GM19328 (cell line): ENCODE measurements at regions not wholly inside any gene's neighbourhood (a gene's known extent, or its start where the extent isn't known, plus 50 kb on each side); places are given as distances from the start of the nearest gene placed in this dataset.

Source experiments
- ATAC-seq: cut with Tn5 transposase; IDR thresholded peaks from one replicate; pipeline ENCODE4 v1.9.1; 2021; ENCODE audit warnings: mild to moderate bottlenecking, moderate library complexity; ENCODE audit not compliant: unreplicated experiment

DNA sequence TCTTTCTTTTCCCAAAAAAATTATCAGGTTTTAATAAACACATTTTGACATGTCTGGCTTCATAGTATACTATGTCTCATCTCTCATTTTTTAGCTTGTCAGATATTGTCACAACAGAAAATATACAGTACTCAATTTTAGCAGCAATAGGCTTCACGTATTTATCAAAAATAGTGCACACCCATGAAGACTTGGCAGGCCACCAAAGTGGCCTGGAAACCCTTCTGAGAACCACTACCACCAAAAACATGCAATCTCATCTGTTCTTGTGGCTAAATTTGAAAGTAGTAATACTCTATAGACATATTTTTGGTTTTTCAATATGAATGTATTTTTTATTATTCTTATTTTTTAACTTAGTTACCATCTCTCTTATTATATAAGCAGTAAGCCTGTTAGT is 1094.5 kb upstream of the LRRN3 start:
- ATAC-seq, result no peak

DNA sequence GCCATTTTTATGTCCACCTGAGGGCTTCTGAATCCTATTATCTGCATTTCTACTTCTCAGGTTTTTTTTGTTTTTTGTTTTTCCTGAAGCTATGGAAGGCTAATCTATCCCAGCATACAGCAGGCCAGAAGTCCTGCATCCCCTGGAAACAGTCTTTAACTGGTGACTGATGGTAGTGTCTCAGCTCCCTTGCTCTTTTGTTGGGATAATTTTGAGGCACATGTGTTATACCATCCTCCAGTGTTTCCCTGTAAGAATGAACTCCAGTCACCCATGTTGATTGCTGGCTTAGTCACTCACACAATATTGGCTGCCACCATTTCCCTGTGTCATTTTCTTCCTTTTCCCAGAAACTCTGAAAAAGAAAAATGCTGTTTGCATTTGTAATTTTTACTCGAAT is 1094.0 kb upstream of the LRRN3 start:
- no peak for ATAC-seq

DNA sequence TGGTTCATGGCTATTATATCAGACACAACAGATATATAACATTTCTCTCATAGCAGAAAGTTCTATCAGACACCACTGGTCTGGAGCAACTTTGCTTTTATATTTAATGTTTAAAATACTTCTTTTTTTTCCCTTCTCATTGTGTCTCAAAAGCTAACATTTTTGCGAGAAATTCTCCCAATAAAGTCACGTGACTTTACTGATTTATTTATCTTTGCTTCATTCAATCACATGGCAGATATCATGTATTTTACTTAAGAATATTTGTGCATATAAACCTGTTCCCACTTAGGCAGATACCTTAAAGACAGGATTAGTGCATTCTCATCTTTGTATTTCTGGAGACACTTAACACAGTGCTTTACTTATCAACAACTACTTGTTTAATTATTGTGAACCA is 1093.1 kb upstream of the LRRN3 start:
- ATAC-seq, result no peak

DNA sequence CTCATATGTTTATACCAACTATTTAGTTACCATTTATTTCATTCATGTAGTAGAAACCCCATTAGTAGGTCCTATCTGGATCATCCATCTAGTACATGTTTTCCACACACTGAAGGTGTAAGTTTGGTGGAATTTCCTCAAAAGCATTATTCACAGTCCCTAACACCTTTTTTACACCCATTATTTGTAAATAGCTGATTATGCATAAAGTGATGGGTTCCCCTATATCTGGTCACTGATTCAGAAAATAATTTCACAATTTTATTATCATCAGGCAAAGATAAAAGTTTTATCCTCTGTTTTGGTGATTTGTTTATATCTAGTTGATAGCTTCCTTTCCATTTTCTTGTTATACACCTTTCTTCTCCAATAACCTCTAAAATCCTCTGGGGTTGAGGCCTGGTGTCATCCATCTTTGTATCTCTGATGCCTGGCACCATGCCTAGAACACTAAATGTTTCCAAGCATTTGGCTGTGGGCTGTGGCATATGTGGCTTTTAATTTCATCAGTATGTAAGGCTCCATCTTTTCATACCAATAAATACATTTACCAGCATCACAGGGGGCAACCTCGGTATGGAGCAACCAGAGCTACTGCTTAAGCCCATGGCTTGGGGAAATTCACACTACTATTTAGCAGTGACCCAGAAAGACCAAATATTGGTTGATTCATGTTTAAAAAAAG is 1089.5 kb upstream of the LRRN3 start:
- ATAC-seq, result no peak

DNA sequence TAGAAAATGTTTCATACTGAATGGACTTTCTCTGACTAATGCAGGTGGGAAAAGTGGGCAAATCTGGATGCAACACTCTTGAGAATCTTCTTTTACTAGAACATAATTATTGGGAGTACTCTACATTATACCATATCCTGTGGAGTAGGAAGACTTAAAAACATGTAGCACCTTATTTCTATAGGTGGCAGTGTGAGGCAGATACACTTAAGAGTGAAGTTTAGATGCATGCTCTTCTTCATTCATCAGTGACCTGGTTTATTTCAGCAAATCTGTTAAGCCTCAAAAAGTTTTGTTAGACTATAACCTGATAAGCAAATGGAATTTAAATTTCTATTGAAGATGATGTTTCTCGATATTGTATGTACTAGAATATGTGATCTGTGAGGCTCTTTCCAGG is 1087.1 kb upstream of the LRRN3 start:
- no peak for ATAC-seq

DNA sequence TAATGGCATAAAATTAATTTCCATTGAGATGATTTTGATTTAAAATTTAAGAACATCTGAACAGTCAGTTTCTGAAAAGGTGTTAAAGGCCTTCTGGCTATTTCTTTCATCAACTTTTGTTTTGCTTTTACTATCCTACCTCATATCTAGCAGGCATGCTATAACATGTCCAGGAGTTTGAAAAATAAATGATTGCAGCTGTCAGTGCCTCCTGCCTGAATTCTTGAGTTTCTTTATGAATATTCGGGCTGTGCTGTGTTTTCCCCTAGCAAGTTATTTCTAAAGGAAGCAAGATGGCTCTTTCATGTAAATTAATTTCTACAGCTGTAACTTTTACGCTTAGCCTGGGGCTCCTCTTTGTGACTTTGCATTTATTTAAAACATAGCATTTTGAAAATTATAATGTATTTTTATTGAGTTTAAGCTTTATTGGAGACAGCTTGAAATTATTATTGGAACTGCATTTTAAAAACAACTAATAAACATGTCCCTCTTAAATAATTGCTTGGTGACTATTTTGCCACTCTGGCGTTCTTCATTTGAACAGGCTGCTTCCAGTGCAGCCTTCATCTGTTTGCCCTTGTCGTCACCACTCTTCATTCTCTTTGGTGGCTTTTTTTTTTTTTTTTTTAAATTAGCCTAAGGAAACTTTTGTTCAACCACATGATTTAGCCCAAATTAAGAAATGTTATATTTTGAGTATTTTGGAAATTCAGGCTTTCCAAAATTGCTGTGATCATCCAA is 1083.4 kb upstream of the LRRN3 start:
- ATAC-seq, result no peak

DNA sequence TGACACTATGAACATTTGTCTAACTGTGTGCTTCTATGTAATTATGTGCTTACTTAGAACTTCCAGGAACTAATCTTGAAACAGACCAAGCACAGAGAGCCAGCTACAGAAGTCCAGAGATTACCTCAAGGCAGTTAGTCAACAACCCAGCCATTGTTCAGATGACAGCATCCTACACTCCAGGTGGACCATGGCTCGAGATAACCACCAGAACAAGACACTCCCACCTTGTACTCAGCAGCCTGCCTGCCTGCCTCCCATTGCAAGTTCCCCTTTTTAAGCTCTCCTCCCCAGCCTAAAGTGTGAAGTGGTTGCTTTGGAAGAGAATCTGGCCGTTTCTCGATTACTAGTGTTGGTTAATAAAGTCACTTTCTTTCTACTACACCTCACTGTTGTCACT is 1080.6 kb upstream of the LRRN3 start:
- ATAC-seq, result no peak

DNA sequence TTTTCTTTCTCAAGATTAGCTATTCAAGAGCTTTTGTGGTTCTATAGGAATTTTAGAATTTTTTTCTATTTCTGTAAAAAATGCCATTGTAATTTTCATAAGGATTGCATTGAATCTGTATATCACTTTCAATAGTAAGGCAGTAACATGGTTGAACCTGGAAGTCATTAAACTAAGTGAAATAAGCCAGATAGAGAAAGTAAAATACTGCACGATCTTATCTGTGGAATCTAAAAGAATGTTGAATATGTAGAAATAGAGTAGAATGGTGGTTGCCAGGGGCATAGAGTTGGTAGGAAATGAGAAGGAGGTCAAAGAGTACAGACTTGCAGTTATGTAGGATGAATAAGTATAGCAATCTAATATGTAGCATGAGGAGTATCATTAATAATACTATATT is 1073.5 kb upstream of the LRRN3 start:
- ATAC-seq, result no peak

DNA sequence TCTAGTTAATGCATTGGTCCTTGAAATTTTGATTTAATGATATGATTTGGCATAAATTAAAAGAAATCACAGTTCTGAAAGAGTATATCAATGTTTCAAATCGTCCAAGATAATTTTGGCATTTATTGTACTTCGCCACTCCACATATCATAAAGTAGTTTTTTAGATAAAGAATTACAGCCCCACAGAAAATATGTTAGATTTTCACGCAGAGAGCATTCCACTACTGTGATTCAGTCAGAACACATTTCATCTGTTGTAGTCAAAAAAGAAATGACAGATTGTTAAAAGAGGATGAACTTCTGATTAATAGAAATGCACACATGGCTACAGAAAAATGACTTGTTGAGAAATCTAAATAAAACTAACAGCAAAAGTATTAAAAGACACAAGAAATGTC is 1063.5 kb upstream of the LRRN3 start:
- no peak for ATAC-seq

DNA sequence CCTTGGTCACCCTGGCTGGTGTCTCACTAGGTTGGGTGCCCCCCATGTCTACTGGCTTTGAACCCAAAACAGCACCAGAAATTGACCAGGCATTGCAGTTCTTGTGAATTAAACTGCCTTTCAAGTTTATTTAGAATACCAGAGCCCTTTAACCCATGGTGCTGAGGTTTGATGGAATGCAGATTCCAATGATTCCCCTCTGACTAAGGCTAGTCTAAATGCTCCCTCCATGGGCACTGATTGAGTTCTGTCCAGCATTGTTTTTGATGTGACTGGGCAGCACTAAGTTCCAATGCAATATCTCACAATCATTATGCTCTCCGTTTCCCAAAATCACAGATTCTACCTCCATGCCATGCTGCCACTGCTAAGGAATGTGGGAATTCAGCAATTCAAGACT is 1047.4 kb upstream of the LRRN3 start:
- no peak for ATAC-seq

DNA sequence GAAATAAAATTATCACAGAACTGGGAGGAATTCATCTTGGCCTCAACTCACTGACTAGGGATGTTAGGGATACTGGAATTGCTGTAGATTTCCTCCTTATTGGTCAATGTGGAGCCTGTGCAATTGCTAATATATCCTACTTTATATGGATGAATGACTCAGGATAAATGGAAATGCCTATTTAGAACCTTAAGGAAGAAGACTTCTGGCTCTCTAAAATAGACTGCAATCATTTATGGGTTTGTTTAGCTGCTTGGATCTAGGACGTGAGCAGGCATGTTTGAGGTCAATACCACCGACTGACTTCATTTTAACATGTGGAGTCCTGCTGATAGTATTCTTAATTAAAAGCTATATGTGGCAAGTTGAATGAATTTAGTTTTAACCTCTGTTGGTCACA is 1040.1 kb upstream of the LRRN3 start:
- ATAC-seq, result no peak

DNA sequence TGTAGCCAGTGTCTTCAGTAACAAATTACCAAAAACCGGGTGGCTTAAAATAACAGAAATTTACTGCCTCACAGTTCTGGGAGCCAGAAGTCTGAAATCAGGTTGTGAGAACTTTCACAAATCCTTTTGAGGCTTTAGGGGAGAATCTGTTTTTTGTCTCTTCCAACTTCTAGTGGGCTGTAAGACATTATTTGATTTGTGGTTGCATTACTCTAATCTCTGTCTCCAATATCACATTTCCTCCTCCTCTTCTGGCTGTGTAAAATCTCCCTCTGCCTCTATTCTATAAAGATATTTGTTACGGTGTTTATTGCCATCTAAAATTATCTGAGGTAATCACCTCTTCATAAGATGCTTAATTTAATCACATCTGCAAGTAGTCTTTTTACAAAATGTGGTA is 1039.6 kb upstream of the LRRN3 start:
- no peak for ATAC-seq

DNA sequence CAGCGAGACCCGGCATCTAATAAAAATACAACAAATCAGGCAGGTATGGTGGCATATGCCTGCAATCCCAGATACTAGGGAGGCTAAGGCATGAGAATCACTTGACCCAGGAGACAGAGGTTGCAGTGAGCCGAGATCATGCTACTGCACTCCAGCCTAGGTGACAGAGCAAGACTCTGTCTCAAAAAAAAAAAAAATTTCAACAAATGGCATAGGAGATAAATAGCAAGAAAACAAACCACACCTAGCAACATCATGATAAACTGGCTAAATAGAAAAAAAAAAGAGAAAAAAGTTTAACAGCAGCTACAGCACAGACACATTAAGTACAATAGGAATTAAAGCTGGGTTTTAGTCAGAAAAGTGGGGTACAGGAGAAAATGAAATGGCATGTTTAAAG is 1034.6 kb upstream of the LRRN3 start:
- no peak for ATAC-seq

DNA sequence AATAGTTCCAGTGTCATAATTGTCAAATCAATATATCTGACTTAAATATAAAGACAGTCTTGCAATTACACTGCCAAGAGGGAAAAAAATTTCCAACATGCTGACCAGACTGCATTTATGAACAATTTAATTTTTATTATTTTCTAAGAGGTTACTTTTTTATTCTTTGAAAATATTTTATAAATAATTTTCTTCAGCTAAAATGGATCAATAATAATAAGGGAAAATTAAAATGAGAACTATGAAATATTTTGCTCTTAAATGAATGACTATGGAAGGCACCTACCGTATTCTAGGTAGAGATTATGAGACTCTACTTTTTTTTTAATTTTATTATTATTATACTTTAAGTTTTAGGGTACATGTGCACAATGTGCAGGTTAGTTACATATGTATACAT is 1032.5 kb upstream of the LRRN3 start:
- ATAC-seq, result no peak

DNA sequence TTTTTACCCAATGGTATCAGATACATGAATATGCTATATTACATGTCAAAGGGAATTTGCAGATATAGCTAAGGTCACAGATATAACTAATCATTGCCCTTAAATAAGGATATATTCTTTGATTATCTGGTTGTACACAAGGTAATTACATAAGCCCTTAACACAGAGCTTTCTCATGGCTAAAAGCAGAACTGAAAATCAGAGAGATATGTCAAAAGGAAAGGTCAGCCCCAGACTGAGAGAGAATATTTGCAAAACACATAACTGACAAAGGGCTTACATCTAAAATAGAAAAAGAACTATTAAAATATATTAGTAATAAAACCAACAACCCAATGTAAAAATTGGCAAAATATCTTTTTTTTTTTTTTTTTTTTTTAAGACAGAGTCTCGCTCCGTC is 1029.5 kb upstream of the LRRN3 start:
- no peak for ATAC-seq

DNA sequence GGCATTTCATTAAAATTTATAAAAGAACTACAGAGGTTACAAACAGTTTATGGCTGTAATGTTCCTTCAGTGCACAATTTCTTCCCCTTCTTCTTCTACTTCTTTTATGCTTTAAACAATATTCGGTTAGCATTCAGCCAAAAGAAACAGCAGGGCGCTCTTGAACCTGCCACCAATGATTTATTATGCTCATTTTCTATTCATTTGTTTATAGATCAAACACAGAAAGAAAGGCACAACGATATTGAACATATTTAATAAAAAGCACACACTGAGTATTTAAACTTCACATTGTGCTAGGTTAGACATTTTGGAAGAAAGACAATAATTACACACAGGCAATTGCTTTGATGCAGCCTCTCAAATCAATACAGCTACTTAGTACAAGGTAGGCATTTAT is 1025.8 kb upstream of the LRRN3 start:
- ATAC-seq, result no peak

DNA sequence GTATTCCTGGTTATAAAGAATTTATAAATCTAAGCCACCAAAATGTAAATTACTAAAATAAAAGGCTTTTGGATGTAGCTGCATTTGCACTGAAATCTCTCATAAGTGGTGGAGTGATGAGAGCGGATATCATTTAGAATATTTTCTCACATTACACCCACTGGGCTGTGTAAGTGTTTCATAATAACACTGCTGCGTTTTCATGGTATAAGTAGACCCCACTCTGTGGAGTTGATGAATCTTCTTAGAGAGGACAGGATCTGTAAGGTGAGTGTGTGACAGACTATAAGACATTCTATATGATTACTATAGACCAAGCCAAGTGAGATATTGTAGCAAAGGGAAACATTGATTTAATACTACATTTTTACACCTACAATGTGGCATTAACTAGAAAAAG is 1024.1 kb upstream of the LRRN3 start:
- ATAC-seq, result no peak

DNA sequence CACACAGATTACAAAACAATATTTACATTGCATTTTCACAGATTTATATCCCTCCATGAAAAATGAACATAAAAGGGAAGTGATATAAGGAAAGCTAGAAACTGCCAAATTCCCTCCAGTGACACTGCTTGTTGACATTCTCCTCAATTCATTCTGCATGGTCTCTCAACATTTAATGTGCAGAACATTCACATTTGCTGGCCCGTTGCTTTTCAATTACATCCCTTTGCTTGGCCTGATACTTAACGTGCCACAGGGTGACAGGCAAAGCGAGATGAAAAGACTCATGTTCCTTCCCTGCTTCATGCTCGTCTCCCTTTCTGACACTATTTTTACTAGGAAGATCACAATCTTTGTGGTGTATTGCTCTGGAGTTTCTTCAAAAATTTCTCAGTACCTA is 1019.7 kb upstream of the LRRN3 start:
- no peak for ATAC-seq

DNA sequence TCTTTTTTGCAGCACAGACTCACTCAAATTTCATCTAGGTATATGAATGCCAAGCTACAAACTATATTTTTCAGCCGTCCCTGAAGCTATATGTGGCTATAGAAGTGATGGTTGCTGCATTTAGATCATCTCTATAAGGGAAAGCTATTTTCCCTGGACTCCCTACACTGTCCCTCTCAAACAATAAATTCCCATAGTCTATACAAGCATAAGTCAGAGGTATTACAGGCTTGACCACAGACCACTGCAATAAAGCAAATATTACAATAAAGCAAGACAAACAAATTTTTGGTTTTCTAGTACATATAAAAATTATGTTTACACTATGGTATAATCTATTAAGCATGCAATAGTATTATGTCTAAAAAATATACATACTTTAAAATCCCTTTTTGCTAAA is 1015.5 kb upstream of the LRRN3 start:
- no peak for ATAC-seq

DNA sequence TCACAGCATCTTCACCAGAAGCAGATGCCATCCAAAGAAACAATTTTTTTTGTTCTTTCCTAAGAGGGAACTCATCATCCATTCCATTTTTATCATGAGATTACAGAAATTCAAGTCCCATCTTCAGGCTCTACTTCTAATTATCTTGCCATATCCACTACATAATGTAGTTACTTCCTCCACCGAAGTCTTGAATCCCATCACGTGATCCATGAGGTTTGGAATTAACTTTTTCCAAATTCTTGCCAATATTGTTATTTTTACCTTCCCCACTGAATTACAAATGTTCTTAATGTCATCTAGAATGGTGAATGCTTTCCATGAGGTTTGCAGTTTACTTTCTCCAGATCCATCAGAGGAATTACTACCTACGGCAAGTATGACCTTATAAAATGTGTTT is 1014.7 kb upstream of the LRRN3 start:
- no peak for ATAC-seq

DNA sequence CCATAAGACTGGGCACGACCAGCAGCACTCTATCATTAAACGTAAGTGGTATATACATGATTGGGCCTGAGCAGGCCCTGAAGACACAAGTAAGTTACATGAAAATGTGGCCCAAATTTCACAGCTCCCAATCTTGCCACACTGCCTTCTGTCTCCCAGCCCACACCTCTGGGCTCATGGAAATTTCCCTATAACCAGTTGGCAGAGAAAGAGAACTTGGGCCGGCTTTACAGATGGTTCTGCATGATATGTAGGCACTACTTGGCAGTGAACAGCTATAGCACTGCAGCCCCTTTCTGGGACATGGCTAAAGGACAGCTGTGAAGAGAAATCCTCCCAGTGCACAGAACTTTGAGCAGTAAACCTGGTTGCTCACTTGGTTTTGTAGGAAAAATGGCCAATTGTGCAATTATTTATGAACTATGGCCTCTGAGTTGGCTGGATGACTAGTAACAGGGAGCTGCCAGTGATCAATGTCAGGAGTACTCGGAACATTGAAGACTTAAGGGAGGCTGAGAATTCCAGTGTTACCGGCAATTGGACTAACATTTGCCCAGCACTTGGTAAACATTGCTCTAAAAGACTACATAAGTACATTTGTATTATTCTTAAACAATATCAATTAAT is 1006.6 kb upstream of the LRRN3 start:
- ATAC-seq, result no peak

DNA sequence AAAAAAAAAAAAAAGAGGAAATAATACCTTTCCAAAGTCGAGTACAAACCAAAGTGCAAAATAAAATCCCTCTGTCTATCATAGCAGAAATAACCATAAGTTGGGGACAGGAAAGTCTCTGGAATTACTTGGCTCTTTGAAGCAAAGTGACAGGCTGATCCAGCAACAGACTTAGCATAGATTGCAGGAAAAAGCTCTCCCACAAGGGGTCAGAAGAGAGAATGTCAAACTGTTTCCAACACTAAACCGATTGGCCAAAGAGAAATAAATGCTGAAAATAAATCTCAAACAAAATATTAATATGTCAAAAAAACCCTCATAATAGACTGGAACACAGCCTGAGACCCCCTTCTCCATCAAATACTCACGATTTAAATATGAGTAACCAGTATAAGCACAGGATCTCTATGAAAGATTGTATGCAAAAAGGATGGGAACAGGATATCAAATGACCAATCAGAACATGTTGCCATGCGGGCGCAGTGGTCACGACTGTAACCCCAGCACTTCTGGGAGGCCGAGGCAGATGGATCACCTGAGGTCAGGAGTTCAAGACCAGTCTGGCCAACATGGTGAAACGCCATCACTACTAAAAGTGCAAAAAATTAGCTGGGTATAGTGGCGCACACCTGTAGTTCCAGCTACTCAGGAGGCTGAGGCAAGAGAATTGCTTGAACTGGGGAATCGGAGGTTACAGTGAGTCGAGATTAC is 1000.7 kb upstream of the LRRN3 start:
- ATAC-seq, result no peak
